ENCODE measurements at regions not wholly inside any gene's neighbourhood (a gene's known extent, or its start where the extent isn't known, plus 50 kb on each side); places are given as distances from the start of the nearest gene placed in this dataset.

DNA sequence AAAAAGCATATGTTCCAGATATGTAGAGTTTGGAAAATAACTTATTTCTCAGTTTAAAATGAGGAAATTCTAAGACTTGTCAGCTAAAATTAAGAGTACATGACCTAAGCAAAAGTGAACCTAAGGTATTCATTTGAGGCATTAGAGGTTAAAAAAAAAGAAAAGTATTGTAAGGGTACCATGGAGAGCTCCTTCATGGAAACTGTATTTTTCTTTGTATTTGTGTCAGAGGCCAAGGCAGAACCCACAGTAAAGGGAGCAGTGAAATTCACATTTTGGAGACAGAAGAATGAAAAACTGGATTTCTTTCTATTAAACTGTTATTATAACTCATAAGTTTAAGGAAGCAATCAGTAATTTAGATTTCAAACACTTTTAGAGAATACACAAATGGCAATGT, 1494.8 kb downstream of the KCNT2 start:
- Histone ChIP-seq H3K9ac (ENCODE audit: low read depth, low read length) (no peak overlapping the region), H3K36me3 (ENCODE audit: insufficient read depth, low read length) (no peaks in the 10 kb centered on the region), H3K4me1 (ENCODE audit: insufficient read depth, low read length) (no peaks in the 10 kb centered on the region), H3K9me3 (ENCODE audit: control insufficient read depth, insufficient read depth, low read length) (no peaks in the 10 kb centered on the region)

DNA sequence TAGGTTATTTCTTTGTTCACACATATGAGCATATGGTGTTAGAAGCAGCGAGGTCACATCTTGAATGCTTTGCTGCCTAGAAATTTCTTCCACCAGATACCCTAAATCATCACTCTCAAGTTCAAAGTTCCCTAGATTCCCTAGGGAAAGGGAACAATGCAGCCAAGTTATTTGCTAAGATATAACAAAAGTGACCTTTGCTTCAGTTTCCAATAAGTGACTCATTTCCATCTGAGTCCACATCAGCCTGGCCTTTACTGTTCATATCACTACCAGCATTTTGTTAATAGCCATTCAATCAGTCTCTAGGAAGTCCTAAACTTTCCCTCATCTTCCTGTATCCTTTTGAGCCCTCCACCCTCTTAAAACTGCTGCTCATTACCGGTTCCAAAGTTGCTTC, 1502.5 kb downstream of the KCNT2 start:
- Histone ChIP-seq H3K4me1 (ENCODE audit: insufficient read depth, low read length) (no peaks in the 10 kb centered on the region), H3K36me3 (ENCODE audit: insufficient read depth, low read length) (no peaks in the 10 kb centered on the region), H3K9me3 (ENCODE audit: control insufficient read depth, insufficient read depth, low read length) (no peaks in the 10 kb centered on the region; the same call in 1 of the 2 replicates), H3K9ac (ENCODE audit: low read depth, low read length) (no peak overlapping the region)

GRCh38 chr1:195105281-195105680, 1503.0 kb downstream of the KCNT2 start:
- Histone ChIP-seq H3K36me3 (ENCODE audit: insufficient read depth, low read length) (no peaks in the 10 kb centered on the region), H3K9me3 (ENCODE audit: control insufficient read depth, insufficient read depth, low read length) (no peaks in the 10 kb centered on the region; the same call in 1 of the 2 replicates), H3K9ac (ENCODE audit: low read depth, low read length) (no peak overlapping the region), H3K4me1 (ENCODE audit: insufficient read depth, low read length) (no peaks in the 10 kb centered on the region)

GRCh38 chr1:195097316-195097715, 1510.9 kb downstream of the KCNT2 start:
- Histone ChIP-seq H3K36me3 (ENCODE audit: insufficient read depth, low read length) (no peaks in the 10 kb centered on the region), H3K9ac (ENCODE audit: low read depth, low read length) (no peak overlapping the region), H3K4me1 (ENCODE audit: insufficient read depth, low read length) (no peaks in the 10 kb centered on the region), H3K9me3 (ENCODE audit: control insufficient read depth, insufficient read depth, low read length) (0 out of 2 replicates have a peak, but pooled peaks cover 2% of the 10 kb centered on the region)

GRCh38 chr1:195096051-195096521, 1512.2 kb downstream of the KCNT2 start:
- H3K4me1 ChIP-seq (ENCODE audit: insufficient read depth, low read length), result no peaks in the 10 kb centered on the region
- H3K9ac ChIP-seq (ENCODE audit: low read depth, low read length), result no peak overlapping the region
- no peaks in the 10 kb centered on the region for H3K36me3 ChIP-seq (ENCODE audit: insufficient read depth, low read length)
- H3K9me3 ChIP-seq (ENCODE audit: control insufficient read depth, insufficient read depth, low read length), result 0 out of 2 replicates have a peak, but pooled peaks cover 2% of the 10 kb centered on the region

GRCh38 chr1:195085196-195085595, 1523.0 kb downstream of the KCNT2 start:
- Histone ChIP-seq H3K36me3 (ENCODE audit: insufficient read depth, low read length) (no peaks in the 10 kb centered on the region), H3K4me1 (ENCODE audit: insufficient read depth, low read length) (no peaks in the 10 kb centered on the region), H3K9me3 (ENCODE audit: control insufficient read depth, insufficient read depth, low read length) (no peaks in the 10 kb centered on the region), H3K9ac (ENCODE audit: low read depth, low read length) (no peak overlapping the region)

GRCh38 chr1:195082183-195082582, 1526.1 kb downstream of the KCNT2 start:
- Histone ChIP-seq H3K4me1 (ENCODE audit: insufficient read depth, low read length) (no peaks in the 10 kb centered on the region), H3K9me3 (ENCODE audit: control insufficient read depth, insufficient read depth, low read length) (no peaks in the 10 kb centered on the region), H3K9ac (ENCODE audit: low read depth, low read length) (no peak overlapping the region), H3K36me3 (ENCODE audit: insufficient read depth, low read length) (no peaks in the 10 kb centered on the region)

- Histone ChIP-seq H3K36me3 (ENCODE audit: insufficient read depth, low read length) (no peaks in the 10 kb centered on the region), H3K4me1 (ENCODE audit: insufficient read depth, low read length) (no peaks in the 10 kb centered on the region), H3K9me3 (ENCODE audit: control insufficient read depth, insufficient read depth, low read length) (no peaks in the 10 kb centered on the region), H3K9ac (ENCODE audit: low read depth, low read length) (no peak overlapping the region)
Observed at GRCh38 chr1:195076682-195077081, 1531.6 kb downstream of the KCNT2 start.

DNA sequence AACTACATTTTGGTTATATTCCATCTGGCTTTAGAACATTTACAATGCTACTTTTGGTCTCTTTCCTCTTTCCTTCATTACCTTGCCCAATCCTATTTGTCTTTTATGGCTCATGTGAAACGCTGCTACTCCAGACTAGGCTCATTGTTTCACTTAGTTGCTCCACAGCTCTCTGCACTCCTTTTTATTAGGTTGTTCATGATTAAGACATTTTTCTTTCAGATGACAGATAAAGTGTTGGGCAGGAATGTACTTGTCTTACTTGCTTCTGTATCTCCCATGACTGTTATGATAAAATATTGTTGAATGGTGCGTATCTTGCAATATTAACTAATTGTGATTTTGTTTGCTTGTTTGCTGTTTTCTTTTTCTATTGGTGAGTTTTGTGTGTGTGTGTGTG, 1532.3 kb downstream of the KCNT2 start:
- Histone ChIP-seq H3K9ac (ENCODE audit: low read depth, low read length) (no peak overlapping the region), H3K9me3 (ENCODE audit: control insufficient read depth, insufficient read depth, low read length) (no peaks in the 10 kb centered on the region), H3K36me3 (ENCODE audit: insufficient read depth, low read length) (no peaks in the 10 kb centered on the region), H3K4me1 (ENCODE audit: insufficient read depth, low read length) (no peaks in the 10 kb centered on the region)

DNA sequence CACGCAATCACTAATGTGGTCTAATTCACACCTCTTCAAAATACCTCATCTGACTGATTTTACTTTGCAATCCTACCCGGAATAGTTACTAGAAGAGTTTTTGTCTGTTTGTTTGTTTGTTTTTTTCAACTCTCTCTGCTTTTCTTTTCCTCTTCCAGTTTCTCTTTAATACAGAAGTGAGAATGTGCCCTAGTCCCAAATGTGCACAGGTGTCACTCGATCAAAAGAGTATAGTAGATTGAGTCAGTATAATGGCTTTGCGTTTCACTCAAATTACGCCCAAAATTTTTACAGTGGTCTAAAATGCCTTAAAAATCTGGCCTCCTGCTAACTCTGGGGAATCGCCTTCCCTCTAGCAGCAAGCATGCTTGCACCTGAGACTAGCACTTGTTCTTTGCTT, 1536.8 kb downstream of the KCNT2 start:
- H3K36me3 ChIP-seq (ENCODE audit: insufficient read depth, low read length), result no peaks in the 10 kb centered on the region
- no peak overlapping the region for H3K9ac ChIP-seq (ENCODE audit: low read depth, low read length)
- no peaks in the 10 kb centered on the region for H3K9me3 ChIP-seq (ENCODE audit: control insufficient read depth, insufficient read depth, low read length)
- H3K4me1 ChIP-seq (ENCODE audit: insufficient read depth, low read length), result no peaks in the 10 kb centered on the region

DNA sequence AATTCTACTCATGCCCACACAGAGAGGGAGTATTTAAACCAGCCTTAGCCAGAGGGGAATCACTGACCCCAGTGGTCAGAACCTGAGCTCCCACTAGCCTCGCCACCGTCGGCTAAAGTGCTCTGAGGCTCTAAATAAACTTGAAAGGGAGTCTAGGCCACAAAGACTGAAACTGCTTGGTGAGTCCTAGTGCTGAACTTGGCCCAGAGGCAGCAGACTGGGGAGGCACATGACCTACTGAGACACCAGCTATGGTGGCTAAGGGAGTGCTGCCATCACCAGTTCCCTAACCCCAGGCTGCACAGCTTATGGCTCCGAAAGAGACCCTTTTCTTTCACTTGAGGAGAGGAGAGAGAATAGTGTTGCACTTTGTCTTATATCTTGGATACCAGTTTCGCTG, 1542.8 kb downstream of the KCNT2 start:
- H3K9ac ChIP-seq (ENCODE audit: low read depth, low read length), result no peak overlapping the region
- no peaks in the 10 kb centered on the region for H3K36me3 ChIP-seq (ENCODE audit: insufficient read depth, low read length)
- H3K4me1 ChIP-seq (ENCODE audit: insufficient read depth, low read length), result no peaks in the 10 kb centered on the region
- H3K9me3 ChIP-seq (ENCODE audit: control insufficient read depth, insufficient read depth, low read length), result no peaks in the 10 kb centered on the region

- Histone ChIP-seq H3K4me1 (ENCODE audit: insufficient read depth, low read length) (no peaks in the 10 kb centered on the region), H3K9ac (ENCODE audit: low read depth, low read length) (no peak overlapping the region), H3K9me3 (ENCODE audit: control insufficient read depth, insufficient read depth, low read length) (no peaks in the 10 kb centered on the region), H3K36me3 (ENCODE audit: insufficient read depth, low read length) (no peaks in the 10 kb centered on the region)
Observed at GRCh38 chr1:195064358-195064757, 1543.9 kb downstream of the KCNT2 start.

DNA sequence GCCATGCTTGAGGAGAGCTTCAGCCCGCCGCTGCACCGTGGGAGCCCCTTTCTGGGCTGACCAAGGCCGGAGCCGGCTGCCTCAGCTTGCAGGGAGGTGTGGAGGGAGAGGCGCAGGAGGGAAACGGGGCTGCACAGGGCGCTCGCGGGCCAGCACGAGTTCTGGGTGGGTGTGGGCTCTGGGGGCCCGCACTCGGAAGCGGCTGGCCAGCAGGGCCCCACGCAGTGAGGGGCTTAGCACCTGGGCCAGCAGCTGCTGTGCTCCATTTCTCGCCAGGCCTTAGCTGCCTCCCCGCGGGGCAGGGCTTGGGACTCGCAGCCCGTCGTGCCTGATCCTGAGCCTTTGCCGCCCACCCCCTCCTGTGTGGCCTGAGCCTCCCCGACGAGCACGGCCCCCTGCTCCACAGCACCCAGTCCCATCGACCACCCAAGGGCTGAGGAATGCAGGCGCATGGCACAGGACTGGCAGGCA, 1554.0 kb downstream of the KCNT2 start:
- no peaks in the 10 kb centered on the region for H3K36me3 ChIP-seq (ENCODE audit: insufficient read depth, low read length)
- no peak overlapping the region for H3K9ac ChIP-seq (ENCODE audit: low read depth, low read length)
- no peaks in the 10 kb centered on the region for H3K9me3 ChIP-seq (ENCODE audit: control insufficient read depth, insufficient read depth, low read length)
- H3K4me1 ChIP-seq (ENCODE audit: insufficient read depth, low read length), result no peaks in the 10 kb centered on the region

- H3K9me3 ChIP-seq (ENCODE audit: control insufficient read depth, insufficient read depth, low read length), result no peaks in the 10 kb centered on the region
- no peak overlapping the region for H3K9ac ChIP-seq (ENCODE audit: low read depth, low read length)
- H3K36me3 ChIP-seq (ENCODE audit: insufficient read depth, low read length), result no peaks in the 10 kb centered on the region
- no peaks in the 10 kb centered on the region for H3K4me1 ChIP-seq (ENCODE audit: insufficient read depth, low read length)
Observed at GRCh38 chr1:195053478-195053877, 1554.8 kb downstream of the KCNT2 start.

DNA sequence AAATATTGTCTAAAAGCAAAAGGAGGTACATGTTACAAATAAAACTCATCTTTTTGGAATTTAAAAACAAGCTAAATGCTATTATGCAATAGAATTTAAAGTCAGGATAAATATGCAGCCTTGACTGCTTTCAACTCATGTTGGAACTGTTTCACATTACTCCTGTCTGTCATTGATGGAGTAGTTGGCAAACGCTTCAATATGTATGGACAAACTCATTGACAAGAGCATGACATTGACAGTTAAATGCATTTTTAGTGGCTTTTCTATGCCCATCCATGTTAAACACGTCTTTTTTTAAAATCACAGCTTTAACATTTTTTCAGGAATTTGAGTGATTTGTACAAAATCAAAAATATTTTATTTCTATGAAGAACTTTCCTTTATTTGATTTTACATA, 1560.5 kb downstream of the KCNT2 start:
- Histone ChIP-seq H3K36me3 (ENCODE audit: insufficient read depth, low read length) (no peaks in the 10 kb centered on the region), H3K9ac (ENCODE audit: low read depth, low read length) (no peak overlapping the region), H3K4me1 (ENCODE audit: insufficient read depth, low read length) (no peaks in the 10 kb centered on the region), H3K9me3 (ENCODE audit: control insufficient read depth, insufficient read depth, low read length) (no peaks in the 10 kb centered on the region)

DNA sequence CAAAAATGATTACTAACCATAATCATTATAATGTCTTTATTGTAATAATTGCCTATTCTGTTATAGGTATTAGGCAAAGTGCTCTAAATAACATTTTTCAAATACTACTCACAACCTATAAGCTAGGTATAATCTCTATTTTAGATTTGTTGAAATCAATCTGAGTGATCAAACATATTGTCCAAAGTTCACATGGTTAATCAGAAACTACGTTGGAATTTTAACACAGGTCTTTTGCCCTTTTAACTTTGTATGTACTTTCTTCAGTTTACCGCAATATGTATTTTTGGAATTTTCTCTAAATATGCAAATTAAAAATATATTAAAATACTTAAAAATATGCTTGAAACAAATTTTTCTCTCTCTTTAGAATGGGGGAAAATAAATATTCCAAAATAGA, 1563.2 kb downstream of the KCNT2 start:
- Histone ChIP-seq H3K4me1 (ENCODE audit: insufficient read depth, low read length) (no peaks in the 10 kb centered on the region), H3K9ac (ENCODE audit: low read depth, low read length) (no peak overlapping the region), H3K9me3 (ENCODE audit: control insufficient read depth, insufficient read depth, low read length) (no peaks in the 10 kb centered on the region), H3K36me3 (ENCODE audit: insufficient read depth, low read length) (no peaks in the 10 kb centered on the region)
